AG08395 (cell line): ENCODE measurements at regions not wholly inside any gene's neighbourhood (a gene's known extent, or its start where the extent isn't known, plus 50 kb on each side); places are given as distances from the start of the nearest gene placed in this dataset.

Experiments used
- DNase-seq: peaks from one replicate; pipeline ENCODE4 v3.0.0; 2012; ENCODE audit warnings: mixed read lengths, low spot score

- no peak for DNase-seq
These were observed 370.7 kb downstream of the INSC start for GRCh38 chr11:15485432-15485831.

- no peak for DNase-seq
These were observed 374.6 kb downstream of the INSC start for GRCh38 chr11:15489281-15489680.

GRCh38 chr11:15490535-15490934 lies 375.8 kb downstream of the INSC start:
- DNase-seq = no peak

GRCh38 chr11:15493066-15493465 lies 378.3 kb downstream of the INSC start:
- DNase-seq = no peak

GRCh38 chr11:15493921-15494620 lies 379.3 kb downstream of the INSC start:
- DNase-seq = no peak

GRCh38 chr11:15494740-15495139 lies 380.0 kb downstream of the INSC start:
- no peak for DNase-seq

- DNase-seq = no peak
These were observed 380.7 kb downstream of the INSC start for GRCh38 chr11:15495462-15495861.

- DNase-seq = no peak
These were observed 382.6 kb downstream of the INSC start for GRCh38 chr11:15497366-15497765.

- DNase-seq = no peak
These were observed 385.0 kb downstream of the INSC start for GRCh38 chr11:15499674-15500073.

- DNase-seq = no peak
These were observed 385.9 kb downstream of the INSC start for GRCh38 chr11:15500643-15501042.

GRCh38 chr11:15501566-15501965 lies 386.8 kb downstream of the INSC start:
- DNase-seq = no peak

- no peak for DNase-seq
These were observed 390.4 kb downstream of the INSC start for GRCh38 chr11:15505155-15505554.

- DNase-seq = no peak
These were observed 392.9 kb downstream of the INSC start for GRCh38 chr11:15507592-15507991.

GRCh38 chr11:15509082-15509481 lies 394.4 kb downstream of the INSC start:
- DNase-seq = no peak

GRCh38 chr11:15519124-15519791 lies 404.5 kb downstream of the INSC start:
- DNase-seq = no peak

- DNase-seq = no peak
These were observed 405.2 kb downstream of the INSC start for GRCh38 chr11:15519911-15520310.

GRCh38 chr11:15523543-15523942 lies 408.8 kb downstream of the INSC start:
- DNase-seq = no peak

- no peak for DNase-seq
These were observed 410.9 kb downstream of the INSC start for GRCh38 chr11:15525582-15525981.

GRCh38 chr11:15526032-15526431 lies 411.3 kb downstream of the INSC start:
- DNase-seq = no peak

- DNase-seq = no peak
These were observed 412.2 kb downstream of the INSC start for GRCh38 chr11:15526859-15527450.

- DNase-seq = no peak
These were observed 417.7 kb downstream of the INSC start for GRCh38 chr11:15532432-15532831.

- DNase-seq = no peak
These were observed 419.5 kb downstream of the INSC start for GRCh38 chr11:15534266-15534665.

- DNase-seq = no peak
These were observed 420.7 kb downstream of the INSC start for GRCh38 chr11:15535414-15535813.
